CD4-positive, alpha-beta memory T cell (primary cell): ENCODE measurements at regions not wholly inside any gene's neighbourhood (a gene's known extent, or its start where the extent isn't known, plus 50 kb on each side); places are given as distances from the start of the nearest gene placed in this dataset.

Experiments
- CTCF ChIA-PET: fragments of 350-600 bp; sonication (Branson Sonifier 250); formaldehyde crosslinking; loops from one replicate; lab custom pipeline; 2021; ENCODE audit warnings: inconsistent platforms; ENCODE audit not compliant: partially characterized antibody; lab: Charles Lee
- POLR2A ChIA-PET: fragments of 350-600 bp; sonication (Branson Sonifier 250); formaldehyde crosslinking; loops from one replicate; lab custom pipeline; 2021; ENCODE audit not compliant: partially characterized antibody; lab: Charles Lee
- DNase-seq, 5 donors: peaks; one replicate each; pipeline versions ENCODE4 v3.0.0 to v3.0.0-alpha.2; 2020 to 2022; ENCODE audit warnings: mixed read lengths in 1 of 5
- H3K27ac ChIP-seq: one replicate; pipeline ENCODE4 v1.7.0; 2013; ENCODE audit warnings: low read depth, low read length
- H3K27me3 ChIP-seq: 2 replicates; pipeline ENCODE4 v1.7.0; 2013; ENCODE audit warnings: mild to moderate bottlenecking, low read length, moderate library complexity; ENCODE audit not compliant: insufficient read depth
- H3K36me3 ChIP-seq: 2 replicates; pipeline ENCODE4 v1.7.0; 2013; ENCODE audit warnings: mild to moderate bottlenecking, low read length, moderate library complexity; ENCODE audit not compliant: insufficient read depth
- H3K4me1 ChIP-seq: 2 replicates; pipeline ENCODE4 v1.7.0; 2013; ENCODE audit warnings: mild to moderate bottlenecking, low read length, moderate library complexity; ENCODE audit not compliant: insufficient read depth
- H3K4me3 ChIP-seq, 2 donors: one replicate each; pipeline ENCODE4 v1.7.0; 2013; ENCODE audit warnings: low read length in 2 of 2, mild to moderate bottlenecking in 1 of 2
- H3K9me3 ChIP-seq, 2 donors: one replicate each; pipeline ENCODE4 v1.7.0; 2013; ENCODE audit warnings: low read length in 2 of 2, control low read depth in 1 of 2; ENCODE audit not compliant: control insufficient read depth in 1 of 2
- H3K27ac Mint-ChIP-seq, 7 donors: one replicate each; pipeline ENCODE4 v1.8.0; 2020 to 2021; ENCODE audit warnings: mixed read lengths in 7 of 7, mild to moderate bottlenecking in 6 of 7, inconsistent platforms in 3 of 7, moderate library complexity in 3 of 7
- H3K27me3 Mint-ChIP-seq, 2 donors: one replicate each; pipeline ENCODE4 v1.8.0; 2020 to 2021; ENCODE audit warnings: mixed read lengths in 2 of 2
- H3K36me3 Mint-ChIP-seq, 2 donors: one replicate each; pipeline ENCODE4 v1.8.0; 2020 to 2021; ENCODE audit warnings: mixed read lengths in 2 of 2, inconsistent platforms in 1 of 2, mild to moderate bottlenecking in 1 of 2
- H3K4me1 Mint-ChIP-seq, 4 donors: one replicate each; pipeline ENCODE4 v1.8.0; 2020 to 2021; ENCODE audit warnings: mixed read lengths in 4 of 4, mild to moderate bottlenecking in 1 of 4
- H3K4me3 Mint-ChIP-seq, 8 donors: one replicate each; pipeline ENCODE4 v1.8.0; 2020 to 2021; ENCODE audit warnings: mixed read lengths in 8 of 8, mild to moderate bottlenecking in 7 of 8, moderate library complexity in 6 of 8, inconsistent platforms in 3 of 8
- H3K9me3 Mint-ChIP-seq, 8 donors: one replicate each; pipeline ENCODE4 v1.8.0; 2020 to 2021; ENCODE audit warnings: mixed read lengths in 8 of 8, mild to moderate bottlenecking in 5 of 8, inconsistent platforms in 3 of 8, moderate library complexity in 1 of 8
- intact Hi-C: fragments of 100-400 bp; cut with micrococcal nuclease; formaldehyde crosslinking; loops from one replicate; pipeline ENCODE4 v1.15.1; 2023

DNA sequence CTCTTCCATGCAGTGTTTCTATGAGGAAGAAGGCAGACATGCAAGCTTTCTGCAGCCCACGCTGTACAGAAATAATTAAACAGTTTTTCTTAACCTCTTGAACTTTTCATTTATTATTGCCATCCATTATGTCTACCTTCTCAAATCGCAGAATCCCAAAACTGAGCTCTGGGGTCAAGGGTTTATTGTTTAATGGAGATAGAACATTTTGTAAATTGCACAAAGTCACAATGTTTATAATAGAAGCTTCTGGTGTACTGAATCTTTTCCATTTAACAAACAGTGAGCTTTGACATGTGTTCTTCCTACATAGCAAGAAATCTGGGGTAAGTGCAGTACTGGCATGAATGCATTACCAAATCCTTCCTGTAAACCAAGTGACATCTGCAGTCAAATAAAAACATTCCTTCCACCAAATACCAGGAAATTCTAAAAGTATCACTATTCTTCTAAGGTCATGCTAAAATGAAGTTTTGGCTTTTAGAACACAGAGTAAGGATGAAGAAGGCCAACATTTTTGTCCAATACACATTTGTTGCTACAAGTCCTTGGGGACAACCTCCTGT is 385.3 kb upstream of the DDHD1 start:
- Mint-ChIP-seq H3K27ac (no peak overlapping the region), H3K4me1 (no peaks in the 10 kb centered on the region), H3K27me3 (no peaks in the 10 kb centered on the region), H3K9me3 (no peaks in the 10 kb centered on the region), H3K36me3 (no peaks in the 10 kb centered on the region), H3K4me3 (no peak overlapping the region)
- DNase-seq: no peak
- ChIA-PET CTCF (interaction anchor here (1.0 to 2.9 kb wide), 5 partner anchors 8 to 810 kb away, joined by 3 to 9 read pairs (median 3); no protein-coding TSS in a partner anchor), POLR2A (no interaction called here)
- Histone ChIP-seq H3K4me3 (no peak overlapping the region), H3K27ac (no peak overlapping the region), H3K9me3 (no peaks in the 10 kb centered on the region), H3K36me3 (no peaks in the 10 kb centered on the region), H3K4me1 (no peaks in the 10 kb centered on the region), H3K27me3 (no peaks in the 10 kb centered on the region)
- intact Hi-C loops: no loop called here

DNA sequence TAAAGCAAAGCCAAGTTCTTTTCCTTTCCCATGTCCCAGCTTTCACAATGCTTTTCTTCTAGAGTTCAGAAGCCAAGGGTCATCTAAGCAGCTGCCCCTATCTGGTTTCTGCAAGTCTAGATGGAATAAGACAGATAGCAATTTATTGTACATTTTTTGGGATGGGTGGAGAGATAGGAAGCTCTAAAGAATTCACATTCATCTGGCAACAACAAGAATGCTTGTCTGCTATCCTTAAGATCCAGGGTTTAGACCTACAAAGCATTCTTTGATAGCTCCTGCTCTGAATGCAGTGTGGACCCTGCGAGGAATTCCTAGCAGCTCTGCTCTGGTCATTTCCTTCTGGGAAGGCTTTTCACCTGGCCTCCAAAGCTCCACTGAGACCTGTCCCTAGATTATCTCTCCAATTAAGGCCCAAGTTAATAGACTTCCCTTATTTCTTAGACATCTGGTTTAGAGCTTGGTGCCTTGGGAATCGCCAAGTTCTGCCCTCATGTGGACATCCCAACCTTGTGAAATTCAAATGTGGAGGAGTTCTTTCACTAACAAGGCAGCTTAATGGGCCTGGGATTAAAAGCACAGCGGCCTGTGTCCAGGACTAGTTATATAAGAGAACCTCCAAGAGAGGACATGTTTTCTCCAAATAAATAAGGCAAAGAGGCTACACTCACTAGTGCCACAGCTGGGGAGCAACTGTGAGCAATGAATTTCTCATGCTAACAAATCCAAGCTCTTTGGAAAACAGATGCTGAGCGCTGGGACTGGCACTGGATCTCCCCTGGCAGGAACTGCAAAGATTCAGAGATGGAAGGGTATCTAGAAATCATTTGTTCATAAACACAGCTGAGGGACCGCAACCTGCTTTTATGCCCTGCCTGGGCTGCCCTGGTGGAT is 384.5 kb upstream of the DDHD1 start:
- Histone ChIP-seq H3K27me3 (no peaks in the 10 kb centered on the region), H3K9me3 (no peaks in the 10 kb centered on the region), H3K4me3 (no peak overlapping the region), H3K36me3 (no peaks in the 10 kb centered on the region), H3K27ac (no peak overlapping the region), H3K4me1 (no peaks in the 10 kb centered on the region)
- no peaks in the 10 kb centered on the region for H3K4me1 Mint-ChIP-seq
- DNase-seq: no peak
- no peak overlapping the region for H3K27ac Mint-ChIP-seq
- ChIA-PET CTCF (interaction anchor here (1.1 to 2.9 kb wide), 4 partner anchors 9 to 810 kb away, joined by 3 to 9 read pairs (median 4); no protein-coding TSS in a partner anchor), POLR2A (no interaction called here)
- H3K27me3 Mint-ChIP-seq: no peaks in the 10 kb centered on the region
- no peak overlapping the region for H3K4me3 Mint-ChIP-seq
- intact Hi-C loops: no loop called here
- no peaks in the 10 kb centered on the region for H3K9me3 Mint-ChIP-seq
- H3K36me3 Mint-ChIP-seq: no peaks in the 10 kb centered on the region

DNA sequence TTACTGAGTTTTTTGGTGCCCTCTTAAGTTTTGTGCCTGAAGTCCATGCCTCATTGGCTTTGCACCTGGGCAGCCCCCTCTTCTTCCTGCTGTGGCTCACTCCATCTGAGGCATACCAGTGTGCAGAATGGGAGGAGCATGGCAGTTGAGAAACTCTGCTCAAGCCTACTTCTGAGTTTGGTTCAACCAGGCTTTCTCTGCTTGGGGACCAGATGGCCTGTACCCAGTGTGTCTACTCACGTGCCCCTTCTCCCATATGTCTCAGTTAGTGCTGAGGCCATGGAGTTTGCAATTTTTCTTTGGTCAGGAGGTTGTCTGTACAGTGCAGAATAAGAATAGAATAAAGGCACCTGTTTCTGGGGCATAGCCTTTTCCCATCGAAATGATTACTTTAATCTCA is 383.3 kb upstream of the DDHD1 start:
- H3K36me3 ChIP-seq: no peaks in the 10 kb centered on the region
- Mint-ChIP-seq H3K9me3 (no peaks in the 10 kb centered on the region), H3K36me3 (no peaks in the 10 kb centered on the region), H3K27ac (no peak overlapping the region), H3K4me3 (no peak overlapping the region), H3K4me1 (no peaks in the 10 kb centered on the region), H3K27me3 (no peaks in the 10 kb centered on the region)
- no peak overlapping the region for H3K27ac ChIP-seq
- intact Hi-C loops: no loop called here
- ChIA-PET CTCF (interaction anchor here (2.9 kb wide), 1 partner anchor 812 kb away, joined by 9 read pairs; no protein-coding TSS in a partner anchor), POLR2A (no interaction called here)
- no peaks in the 10 kb centered on the region for H3K4me1 ChIP-seq
- DNase-seq: no peak
- H3K9me3 ChIP-seq: no peaks in the 10 kb centered on the region
- no peaks in the 10 kb centered on the region for H3K27me3 ChIP-seq
- no peak overlapping the region for H3K4me3 ChIP-seq

DNA sequence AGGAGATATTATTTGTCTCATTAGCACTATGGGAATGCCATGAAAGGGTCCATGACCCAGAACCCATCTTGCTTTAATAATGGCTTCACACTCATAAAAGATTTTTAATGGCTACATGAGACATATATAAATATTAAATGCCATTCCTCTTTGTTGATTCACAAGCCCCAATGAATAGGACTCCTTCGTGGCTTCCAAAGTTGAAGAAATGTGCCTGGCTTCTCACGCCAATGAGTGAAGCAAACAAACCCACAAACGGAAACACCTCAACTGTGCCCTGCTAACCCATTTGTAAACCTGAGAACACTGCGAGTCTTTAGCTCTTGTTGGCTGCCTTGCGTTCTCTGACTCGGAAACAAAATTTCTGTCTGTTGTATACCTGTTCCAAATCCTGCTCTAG is 381.7 kb upstream of the DDHD1 start:
- no peaks in the 10 kb centered on the region for H3K9me3 Mint-ChIP-seq
- no peak for DNase-seq
- intact Hi-C loops: no loop called here
- H3K9me3 ChIP-seq: no peaks in the 10 kb centered on the region
- no peaks in the 10 kb centered on the region for H3K4me1 Mint-ChIP-seq
- no peak overlapping the region for H3K4me3 ChIP-seq
- H3K4me1 ChIP-seq: no peaks in the 10 kb centered on the region
- POLR2A ChIA-PET: no interaction called here
- H3K4me3 Mint-ChIP-seq: no peak overlapping the region
- H3K27ac Mint-ChIP-seq: no peak overlapping the region
- H3K36me3 Mint-ChIP-seq: no peaks in the 10 kb centered on the region
- no peaks in the 10 kb centered on the region for H3K27me3 Mint-ChIP-seq
- no peaks in the 10 kb centered on the region for H3K27me3 ChIP-seq
- CTCF ChIA-PET: no interaction called here
- H3K27ac ChIP-seq: no peak overlapping the region
- no peaks in the 10 kb centered on the region for H3K36me3 ChIP-seq

DNA sequence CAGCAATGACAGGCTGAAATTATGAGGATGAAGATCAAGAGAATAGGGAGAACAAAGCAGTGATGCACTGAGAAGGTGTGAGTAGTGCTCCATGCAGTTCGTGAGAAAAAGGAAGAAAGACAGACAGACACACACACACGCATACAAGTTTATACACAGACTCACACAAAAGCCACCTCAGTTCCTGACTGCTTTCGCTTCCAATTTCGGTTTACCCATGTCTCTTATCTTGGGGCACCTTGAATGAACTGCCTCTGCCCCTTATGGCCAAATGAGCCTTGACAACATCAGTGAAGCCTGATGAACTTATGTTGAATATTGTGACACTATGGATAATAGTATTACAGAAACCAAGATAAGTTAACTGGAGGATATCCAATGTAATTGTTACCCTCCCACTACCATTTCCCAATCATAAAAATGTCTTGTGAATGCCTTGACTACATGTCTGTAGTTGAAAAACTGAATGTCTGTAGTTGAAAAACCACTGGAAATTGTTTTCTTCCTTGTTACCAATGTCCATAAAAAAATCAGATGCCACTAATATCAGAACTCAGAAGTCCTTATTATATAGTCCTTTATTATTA is 380.4 kb upstream of the DDHD1 start:
- Histone ChIP-seq H3K4me3 (no peak overlapping the region), H3K36me3 (no peaks in the 10 kb centered on the region), H3K9me3 (no peaks in the 10 kb centered on the region), H3K27me3 (no peaks in the 10 kb centered on the region), H3K27ac (no peak overlapping the region), H3K4me1 (no peaks in the 10 kb centered on the region)
- Mint-ChIP-seq H3K4me1 (no peaks in the 10 kb centered on the region), H3K27me3 (no peaks in the 10 kb centered on the region), H3K36me3 (no peaks in the 10 kb centered on the region), H3K9me3 (peaks cover 0 to 3% (median 0%) of the 10 kb centered on the region in 8 donors), H3K27ac (no peak overlapping the region), H3K4me3 (no peak overlapping the region)
- ChIA-PET POLR2A (no interaction called here), CTCF (interaction anchor here (1.2 kb wide), 1 partner anchor 642 kb away, joined by 3 read pairs; no protein-coding TSS in a partner anchor)
- DNase-seq: no peak
- intact Hi-C loops: no loop called here

DNA sequence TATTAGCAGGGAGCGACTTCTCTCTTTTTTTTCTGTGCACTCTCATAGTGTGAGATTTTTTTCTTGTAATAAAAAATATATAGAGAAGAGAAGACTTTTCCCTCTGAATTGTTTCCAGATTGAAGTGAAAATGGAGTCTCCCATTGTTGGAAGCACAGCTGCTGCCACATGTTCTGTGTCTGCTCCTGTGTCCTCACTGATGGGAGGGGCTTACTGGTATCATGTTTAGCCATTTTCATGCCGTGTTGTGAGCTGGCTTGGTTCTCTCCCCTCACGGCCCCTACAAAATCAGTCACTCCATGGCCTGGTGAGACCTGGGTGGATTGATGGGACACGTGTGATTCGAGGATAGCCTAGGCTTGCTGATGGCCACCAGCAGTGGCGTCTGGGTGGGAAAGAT is 379.7 kb upstream of the DDHD1 start:
- H3K36me3 ChIP-seq: no peaks in the 10 kb centered on the region
- no peak overlapping the region for H3K27ac ChIP-seq
- H3K9me3 ChIP-seq: no peaks in the 10 kb centered on the region
- H3K4me1 ChIP-seq: no peaks in the 10 kb centered on the region
- no peaks in the 10 kb centered on the region for H3K27me3 ChIP-seq
- Mint-ChIP-seq H3K9me3 (peaks cover 0 to 5% (median 0%) of the 10 kb centered on the region in 8 donors), H3K4me3 (no peak overlapping the region), H3K36me3 (no peaks in the 10 kb centered on the region), H3K27ac (no peak overlapping the region), H3K27me3 (no peaks in the 10 kb centered on the region), H3K4me1 (no peaks in the 10 kb centered on the region)
- POLR2A ChIA-PET: no interaction called here
- CTCF ChIA-PET: interaction anchor here (1.2 kb wide), 1 partner anchor 642 kb away, joined by 3 read pairs; no protein-coding TSS in a partner anchor
- H3K4me3 ChIP-seq: no peak overlapping the region
- intact Hi-C loops: no loop called here
- DNase-seq: no peak

DNA sequence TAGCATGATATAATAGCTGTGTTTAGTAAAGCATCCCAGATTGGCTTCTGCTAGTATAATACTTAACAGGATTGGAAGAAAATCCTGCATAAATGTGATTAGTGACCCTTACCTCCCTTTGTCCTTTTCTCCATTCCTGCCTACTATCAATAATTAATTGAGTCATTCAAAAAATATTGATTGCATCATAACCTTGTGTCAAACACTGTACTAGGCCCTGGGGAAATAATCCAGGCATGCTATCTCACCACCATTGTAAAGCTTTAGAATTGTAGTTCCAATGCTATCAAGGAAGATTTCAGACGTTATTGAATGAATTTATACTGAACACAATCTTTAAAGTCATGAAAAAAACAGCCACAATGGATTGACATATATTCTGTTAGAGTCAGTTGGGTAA is 378.6 kb upstream of the DDHD1 start:
- Mint-ChIP-seq H3K27me3 (no peaks in the 10 kb centered on the region), H3K9me3 (peaks cover 0 to 5% (median under 1%) of the 10 kb centered on the region in 8 donors), H3K4me3 (no peak overlapping the region), H3K4me1 (no peaks in the 10 kb centered on the region), H3K36me3 (no peaks in the 10 kb centered on the region), H3K27ac (no peak overlapping the region)
- Histone ChIP-seq H3K27ac (no peak overlapping the region), H3K4me3 (no peak overlapping the region), H3K4me1 (no peaks in the 10 kb centered on the region), H3K27me3 (no peaks in the 10 kb centered on the region), H3K9me3 (no peaks in the 10 kb centered on the region), H3K36me3 (no peaks in the 10 kb centered on the region)
- POLR2A ChIA-PET: no interaction called here
- CTCF ChIA-PET: no interaction called here
- DNase-seq: no peak
- intact Hi-C loops: no loop called here
